Fibroblast of mammary gland (primary cell): ENCODE measurements at regions not wholly inside any gene's neighbourhood (a gene's known extent, or its start where the extent isn't known, plus 50 kb on each side); places are given as distances from the start of the nearest gene placed in this dataset.
A peak's percentile ranks its signal among the peaks of the same experiment; 100 is the strongest.

Experiments used
- DNase-seq: peaks from one replicate; pipeline ENCODE4 v3.0.0-alpha.2; 2010; ENCODE audit warnings: low read depth
- H3K4me3 ChIP-seq: 2 replicates; pipeline ENCODE4 v1.5.1; 2011; ENCODE audit warnings: low read depth, mild to moderate bottlenecking, low read length, moderate library complexity; ENCODE audit not compliant: control insufficient read depth
- TF ChIP-seq, protein P1 (sequence below): conservative IDR thresholded peaks from 2 replicates; pipeline ENCODE4 v1.5.1; 2011; ENCODE audit warnings: low read depth, low read length, inconsistent platforms; ENCODE audit not compliant: control insufficient read depth, insufficient read depth

DNA sequence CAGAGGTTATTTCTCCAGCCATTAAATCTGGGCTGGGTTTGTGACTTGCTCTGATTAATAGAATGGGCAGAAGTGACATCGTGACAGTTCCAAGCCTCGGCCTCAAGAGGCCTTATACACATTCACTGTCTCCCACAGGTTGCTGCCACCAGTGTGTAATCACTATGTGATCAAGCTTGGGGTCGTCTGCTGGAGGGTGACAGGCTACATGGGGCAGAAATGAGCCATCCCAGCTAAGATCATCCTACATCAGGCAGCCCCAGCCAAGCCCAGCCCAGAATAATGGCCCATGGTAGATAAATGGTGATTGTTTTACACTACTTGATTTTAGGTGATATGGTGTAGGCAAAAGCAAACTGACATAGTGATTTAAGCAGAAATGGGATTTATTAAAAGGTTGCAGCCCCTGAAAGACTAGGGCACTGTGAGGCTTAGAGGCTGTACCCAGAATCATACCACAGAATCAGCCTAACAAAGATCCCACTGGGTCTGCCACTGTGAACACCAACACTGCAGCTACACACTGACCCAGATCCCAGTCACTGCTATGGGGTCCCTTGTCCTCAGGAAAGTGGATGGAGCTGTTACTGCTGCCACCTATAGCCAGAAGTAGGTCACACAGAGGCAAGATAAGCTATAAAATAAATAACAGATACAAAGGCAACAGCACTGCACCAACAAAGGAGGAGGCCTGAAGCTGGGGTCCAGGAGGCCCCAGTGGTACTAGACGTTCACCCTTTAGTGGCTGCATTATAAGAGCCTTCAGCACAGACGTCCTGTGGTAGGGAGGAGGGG, 159.6 kb upstream of the RBPJ start:
- no peak overlapping the region for H3K4me3 ChIP-seq
- TF ChIP-seq, protein P1, sequence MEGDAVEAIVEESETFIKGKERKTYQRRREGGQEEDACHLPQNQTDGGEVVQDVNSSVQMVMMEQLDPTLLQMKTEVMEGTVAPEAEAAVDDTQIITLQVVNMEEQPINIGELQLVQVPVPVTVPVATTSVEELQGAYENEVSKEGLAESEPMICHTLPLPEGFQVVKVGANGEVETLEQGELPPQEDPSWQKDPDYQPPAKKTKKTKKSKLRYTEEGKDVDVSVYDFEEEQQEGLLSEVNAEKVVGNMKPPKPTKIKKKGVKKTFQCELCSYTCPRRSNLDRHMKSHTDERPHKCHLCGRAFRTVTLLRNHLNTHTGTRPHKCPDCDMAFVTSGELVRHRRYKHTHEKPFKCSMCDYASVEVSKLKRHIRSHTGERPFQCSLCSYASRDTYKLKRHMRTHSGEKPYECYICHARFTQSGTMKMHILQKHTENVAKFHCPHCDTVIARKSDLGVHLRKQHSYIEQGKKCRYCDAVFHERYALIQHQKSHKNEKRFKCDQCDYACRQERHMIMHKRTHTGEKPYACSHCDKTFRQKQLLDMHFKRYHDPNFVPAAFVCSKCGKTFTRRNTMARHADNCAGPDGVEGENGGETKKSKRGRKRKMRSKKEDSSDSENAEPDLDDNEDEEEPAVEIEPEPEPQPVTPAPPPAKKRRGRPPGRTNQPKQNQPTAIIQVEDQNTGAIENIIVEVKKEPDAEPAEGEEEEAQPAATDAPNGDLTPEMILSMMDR: peak; percentile 16
- no peak for DNase-seq

DNA sequence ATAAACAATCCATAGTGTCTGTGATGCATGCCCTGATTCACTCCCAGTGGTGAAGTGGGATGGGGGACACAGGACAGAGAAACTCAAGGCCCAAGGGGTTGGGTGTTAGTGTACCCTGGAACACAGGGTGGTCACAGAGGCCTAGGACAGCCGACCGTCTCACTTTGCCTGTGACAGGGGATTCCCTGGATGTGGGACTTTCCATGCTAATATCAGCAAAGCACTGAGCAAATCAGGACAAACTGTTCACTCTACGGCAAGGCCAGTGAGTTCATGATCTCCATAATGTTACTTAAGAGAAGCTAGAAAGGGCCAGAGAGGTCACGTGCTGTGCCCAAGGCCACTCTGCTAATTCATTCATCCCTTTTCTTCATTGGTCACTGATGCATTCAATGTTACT, 158.7 kb upstream of the RBPJ start:
- DNase-seq: no peak
- no peak overlapping the region for H3K4me3 ChIP-seq
- TF ChIP-seq, protein P1: no peak

DNA sequence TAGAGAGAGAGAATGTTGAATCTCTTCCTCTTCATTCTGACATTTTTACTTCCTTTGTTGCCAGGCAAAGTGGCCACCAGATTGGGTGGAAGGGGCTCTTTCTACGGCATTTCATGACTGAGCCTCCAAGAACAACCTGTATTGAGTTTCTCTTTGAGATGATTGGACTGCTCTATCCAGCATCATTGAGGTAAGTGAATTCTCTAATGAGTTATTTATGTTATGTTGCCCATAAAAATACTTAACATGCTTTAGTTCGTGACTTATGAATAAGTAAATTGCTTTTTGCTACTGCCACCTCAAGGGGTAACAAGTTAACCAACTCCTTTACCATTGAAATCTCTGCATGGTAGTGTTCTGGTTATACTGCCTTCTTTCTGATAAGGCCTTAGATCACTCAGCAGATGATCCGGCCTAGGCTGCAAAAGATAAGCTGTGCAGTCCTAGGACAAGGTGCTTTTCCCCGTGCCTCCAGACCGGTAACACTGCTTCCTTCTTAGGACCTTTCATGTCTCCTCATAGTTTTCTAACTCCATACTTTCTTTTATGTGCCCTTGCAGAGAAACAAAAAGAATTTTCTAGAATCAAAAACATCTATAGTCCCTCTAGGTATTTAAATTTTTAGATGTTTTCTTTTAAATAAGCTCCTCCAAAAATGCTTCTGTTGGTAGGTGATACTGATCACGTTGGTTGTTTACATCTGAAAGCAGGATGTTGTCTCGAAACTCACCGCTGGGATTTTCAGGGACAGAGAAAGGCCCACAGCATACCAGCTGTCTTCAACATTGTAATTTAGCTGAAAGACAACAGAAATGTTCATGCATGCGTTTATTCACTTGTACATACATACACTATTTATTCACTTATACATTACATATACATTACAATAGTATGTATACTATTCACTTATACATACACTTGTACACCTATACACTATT, 157.1 kb upstream of the RBPJ start:
- no peak overlapping the region for H3K4me3 ChIP-seq
- no peak for DNase-seq
- TF ChIP-seq, protein P1: no peak

DNA sequence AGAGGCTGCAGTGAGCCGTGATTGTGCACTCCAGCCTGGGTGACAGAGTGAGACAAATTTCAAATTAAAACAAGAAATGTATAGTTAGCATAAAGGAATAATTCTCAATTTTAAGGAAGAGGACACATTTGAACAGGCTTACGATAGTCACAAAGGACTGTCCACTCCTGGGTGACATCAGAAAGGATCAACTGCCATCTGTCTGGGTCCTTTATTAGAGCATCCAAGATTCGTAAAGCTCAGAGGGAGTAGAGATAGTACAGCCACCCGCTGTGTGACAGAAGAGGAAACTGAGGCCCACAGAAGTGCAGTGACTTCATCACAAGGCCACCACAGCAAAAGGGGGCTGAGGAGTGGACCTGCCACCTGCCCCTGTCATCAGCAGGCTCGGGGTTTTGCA, 149.3 kb upstream of the RBPJ start:
- DNase-seq: no peak

DNA sequence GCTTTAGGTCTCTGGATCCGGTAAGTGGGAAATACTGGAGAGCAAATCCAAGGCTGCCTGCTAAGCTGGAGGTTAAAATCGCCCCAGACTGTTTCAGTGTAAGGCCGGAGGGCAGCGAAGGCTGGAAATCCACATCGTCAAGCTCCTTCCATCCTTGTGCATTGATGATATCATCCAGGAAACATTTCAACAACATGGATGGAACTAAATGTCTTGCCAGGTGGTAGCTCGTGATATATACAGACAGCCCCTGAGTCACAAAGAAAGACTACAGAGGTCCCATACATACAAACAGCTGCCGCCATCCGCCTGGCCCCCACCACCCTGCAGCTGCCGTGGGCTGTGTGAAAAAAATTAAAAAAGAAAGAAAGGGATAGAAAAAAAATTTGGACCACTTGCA, 148.9 kb upstream of the RBPJ start:
- H3K4me3 ChIP-seq: no peak overlapping the region
- DNase-seq: peak; percentile 88

More for the DNA sequence above, 149.3 kb upstream of the RBPJ start:
- TF ChIP-seq, protein P1: no peak
- H3K4me3 ChIP-seq: no peak overlapping the region

DNA sequence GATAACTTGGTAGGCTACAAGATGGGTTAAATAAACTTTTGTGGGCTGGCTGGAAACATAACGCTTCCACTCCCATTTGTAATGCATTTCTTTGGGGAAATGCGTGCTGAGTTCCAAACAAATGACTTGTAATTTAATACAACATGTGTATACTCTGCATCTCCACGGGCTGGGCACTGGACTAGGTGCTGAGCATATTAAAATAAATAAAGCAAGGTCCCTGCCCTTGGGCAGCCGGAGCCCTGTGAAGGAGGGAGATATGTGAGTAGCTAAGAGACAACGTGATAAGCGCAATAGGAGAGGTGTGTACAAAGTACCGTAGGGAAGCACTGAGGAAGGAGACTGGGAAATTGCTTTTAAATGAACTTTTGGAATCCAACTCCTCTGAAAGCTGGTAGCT, 147.2 kb upstream of the RBPJ start:
- no peak for DNase-seq
- H3K4me3 ChIP-seq: no peak overlapping the region
- TF ChIP-seq, protein P1: no peak

More for the DNA sequence above, 148.9 kb upstream of the RBPJ start:
- TF ChIP-seq, protein P1: no peak
